Skin of body (tissue), 1 donor: ENCODE measurements at regions not wholly inside any gene's neighbourhood (a gene's known extent, or its start where the extent isn't known, plus 50 kb on each side); places are given as distances from the start of the nearest gene placed in this dataset.

Experiments used
- DNase-seq: peaks from one replicate; lab custom pipeline; 2025; lab: John Stamatoyannopoulos, UW

DNA sequence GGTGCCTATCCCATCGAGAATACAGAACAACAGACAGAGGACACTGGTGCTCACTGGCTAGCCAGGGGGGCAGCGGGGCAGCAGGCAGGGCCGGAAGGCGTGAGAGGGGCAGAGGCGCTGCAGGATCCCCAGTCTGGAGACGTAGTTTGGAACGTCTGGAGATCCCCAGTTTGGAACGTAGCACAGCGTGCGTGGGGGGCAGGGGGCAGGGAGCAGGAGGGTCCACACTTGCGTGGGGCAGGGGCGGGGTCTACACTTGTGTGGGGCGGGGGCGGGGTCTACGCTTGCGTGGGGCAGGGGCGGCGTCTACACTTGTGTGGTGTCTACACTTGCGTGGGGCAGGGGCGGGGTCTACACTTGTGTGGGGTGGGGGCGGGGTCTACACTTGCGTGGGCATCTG lies 107.2 kb downstream of the DACT2 start:
- no peak for DNase-seq

DNA sequence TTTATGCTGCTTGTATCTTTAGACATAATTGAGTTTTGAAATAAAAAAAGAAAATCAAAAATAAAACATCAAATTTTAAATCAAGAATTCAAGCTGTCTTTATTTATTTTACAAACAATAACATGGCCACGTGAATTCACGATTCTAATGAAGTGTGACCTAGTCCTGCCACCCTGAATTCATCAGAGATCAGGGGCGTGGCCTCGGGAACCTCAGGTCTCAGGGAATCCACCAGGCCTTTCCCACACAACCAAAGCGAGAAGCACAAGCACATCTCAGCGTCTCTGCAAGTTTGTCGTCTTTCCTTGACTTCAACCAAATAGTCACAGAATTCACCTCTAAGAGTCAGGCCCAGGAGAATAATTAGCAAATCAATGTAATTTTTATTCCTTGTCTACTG lies 107.9 kb downstream of the DACT2 start:
- DNase-seq, result no peak

DNA sequence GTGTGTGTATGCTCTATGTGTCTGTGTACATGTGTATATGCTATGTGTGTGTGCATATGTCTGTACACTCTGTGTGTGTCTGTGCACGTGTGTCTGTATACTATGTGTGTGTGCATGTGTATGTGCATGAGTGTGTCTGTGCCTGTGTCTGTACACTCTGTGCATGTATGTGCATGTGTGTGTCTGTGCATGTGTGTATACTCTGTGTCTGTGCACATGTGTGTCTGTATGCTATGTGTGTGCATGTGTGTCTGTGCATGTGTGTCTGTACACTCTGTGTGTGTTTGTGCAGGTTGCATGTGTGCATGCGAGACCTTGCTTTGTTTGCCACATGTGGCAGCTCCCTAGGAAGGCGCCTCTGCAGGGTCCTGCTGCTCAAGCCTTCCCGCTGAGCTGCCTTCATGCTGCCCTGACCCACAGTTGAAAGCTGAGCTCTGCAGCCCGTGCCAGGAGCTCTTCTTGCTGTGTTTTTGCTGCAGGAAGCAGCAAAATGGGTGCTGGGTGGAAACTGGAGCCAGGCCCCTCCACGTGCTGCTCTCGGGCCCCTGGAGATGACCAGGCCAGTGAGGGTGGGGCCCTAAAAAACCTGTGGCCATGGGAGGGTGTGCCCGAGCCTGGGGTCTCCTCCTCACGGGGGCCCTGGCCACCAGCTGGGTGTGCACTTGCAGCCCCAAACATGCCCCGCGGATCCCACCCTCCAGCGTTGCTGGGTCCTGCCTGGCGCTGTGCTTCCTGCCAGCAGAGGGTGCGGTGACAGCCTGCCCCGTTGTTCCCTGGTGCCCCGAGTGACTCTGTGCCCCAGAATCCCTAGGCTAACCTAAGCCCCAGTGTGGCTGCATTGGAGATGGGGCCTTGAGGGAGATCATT lies 109.1 kb downstream of the DACT2 start:
- no peak for DNase-seq

DNA sequence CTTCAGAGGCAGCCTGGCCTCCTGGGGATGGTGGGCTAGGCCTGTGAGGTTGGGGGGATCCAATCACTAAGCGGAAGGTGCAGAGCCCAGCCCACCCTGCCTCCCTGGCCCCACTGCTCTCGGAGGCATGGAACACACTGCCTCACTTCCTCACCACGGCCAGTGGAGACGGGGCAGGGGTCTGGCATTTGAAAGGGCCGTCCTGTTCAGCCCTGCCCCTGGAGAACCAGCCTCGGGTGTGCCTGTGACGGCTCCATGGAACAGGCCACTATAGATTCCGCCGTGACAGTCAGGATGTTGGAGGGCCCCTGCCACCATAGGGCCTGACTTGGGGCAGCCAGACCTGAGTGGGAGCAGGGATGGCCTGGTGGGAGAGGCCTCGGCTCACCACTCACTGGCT lies 110.2 kb downstream of the DACT2 start:
- DNase-seq, result no peak

DNA sequence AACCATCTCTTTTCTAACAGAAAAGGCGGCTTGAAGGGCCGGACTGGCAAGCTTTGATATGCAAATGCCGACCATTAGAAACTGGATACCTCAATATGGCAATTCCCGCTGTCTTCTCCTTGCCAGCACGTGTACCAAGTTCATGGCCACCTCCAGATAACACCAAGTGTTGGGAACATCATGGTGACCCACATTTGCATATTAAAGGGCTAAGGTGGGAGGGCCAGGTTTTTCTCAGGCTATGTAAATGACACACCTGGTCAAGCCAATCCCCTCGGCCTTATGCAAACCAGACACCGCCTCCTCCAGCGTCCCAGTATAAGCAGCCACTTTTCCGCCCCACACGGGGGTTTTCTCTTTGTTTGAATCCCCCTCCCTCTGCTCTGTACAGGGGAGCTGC lies 110.7 kb downstream of the DACT2 start:
- no peak for DNase-seq

DNA sequence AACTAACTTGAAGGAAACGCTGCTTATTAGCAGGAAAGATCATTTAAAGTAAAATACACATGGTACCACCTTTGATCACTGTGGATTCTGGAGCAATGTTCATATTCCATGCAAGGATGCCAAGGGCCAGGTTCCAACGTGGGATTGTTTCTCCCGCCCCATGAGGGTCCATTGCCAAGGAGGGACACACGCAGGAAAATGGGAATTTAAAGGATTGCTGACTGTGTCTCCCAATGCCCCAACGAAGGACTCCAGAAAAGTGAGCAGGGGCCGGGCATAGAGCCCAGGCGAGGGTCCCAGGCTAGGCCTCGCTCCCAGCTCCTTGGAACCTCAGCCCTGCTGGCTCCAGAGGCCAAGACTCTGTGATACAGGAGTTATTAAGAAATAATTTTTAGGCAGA lies 111.2 kb downstream of the DACT2 start:
- DNase-seq, result no peak

DNA sequence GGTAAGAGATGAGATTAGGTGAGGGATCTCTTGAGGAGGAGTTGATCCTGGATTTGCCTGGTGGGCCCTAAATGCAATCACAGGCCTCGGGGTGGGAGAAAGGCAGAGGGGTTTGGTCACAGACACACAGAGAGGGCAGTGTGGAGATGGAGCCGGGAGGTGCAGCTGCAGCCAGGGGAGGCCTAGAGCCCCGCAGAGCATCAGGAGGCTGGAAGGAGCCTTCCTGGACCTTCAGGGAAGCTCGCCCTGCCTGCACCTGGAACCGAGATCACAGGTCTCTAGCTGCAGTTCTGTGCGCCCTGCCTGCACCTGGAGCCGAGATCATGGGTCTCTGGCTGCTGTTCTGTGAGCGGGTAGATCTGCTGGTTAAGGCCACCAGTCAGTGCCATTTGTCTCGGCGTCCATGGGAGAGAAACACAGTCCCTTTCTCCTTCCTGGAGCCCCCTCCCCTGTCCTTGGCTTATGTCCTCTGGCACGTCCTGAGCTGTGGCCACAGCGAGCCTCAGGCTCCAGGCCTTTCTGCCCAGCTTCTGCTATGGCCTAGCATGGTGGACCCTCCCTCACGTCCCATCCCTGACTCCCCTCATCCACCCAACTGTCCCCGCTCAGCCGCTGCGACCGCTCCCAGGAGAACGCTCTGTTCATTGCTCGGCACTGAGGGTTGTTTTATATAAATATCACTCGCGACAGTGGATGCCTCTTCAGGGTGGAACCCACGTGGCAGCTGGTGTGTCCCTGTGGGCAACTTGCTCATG lies 112.0 kb downstream of the DACT2 start:
- DNase-seq, result no peak

DNA sequence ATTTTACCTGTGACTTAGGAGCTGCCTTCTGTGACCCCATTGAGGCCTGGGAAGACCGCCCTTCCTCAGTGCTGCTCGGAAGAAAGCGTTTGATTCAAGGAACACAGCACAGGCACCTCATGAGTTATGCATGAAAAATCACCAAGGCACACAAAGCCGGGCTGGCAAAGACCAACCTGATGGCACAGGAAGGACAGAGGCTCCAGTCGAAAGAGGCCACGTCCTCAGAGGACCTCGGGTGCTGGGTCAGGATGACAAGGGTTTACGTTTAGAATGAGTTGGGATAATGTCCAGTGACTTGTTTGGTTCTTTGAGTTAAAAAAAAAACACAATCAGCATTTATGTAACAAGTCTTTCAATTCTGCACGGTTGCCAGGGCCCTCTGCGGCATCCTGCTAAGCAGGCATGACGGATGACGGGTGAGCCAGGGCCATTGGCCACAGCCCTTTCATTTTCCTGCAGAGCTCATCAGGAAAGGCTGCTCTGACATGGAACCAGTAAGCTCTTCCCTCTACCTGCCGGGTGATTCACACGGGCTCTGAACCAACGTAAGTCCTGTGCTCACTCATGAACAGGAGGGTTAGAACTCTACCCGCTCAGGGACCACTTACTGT lies 112.8 kb downstream of the DACT2 start:
- no peak for DNase-seq

DNA sequence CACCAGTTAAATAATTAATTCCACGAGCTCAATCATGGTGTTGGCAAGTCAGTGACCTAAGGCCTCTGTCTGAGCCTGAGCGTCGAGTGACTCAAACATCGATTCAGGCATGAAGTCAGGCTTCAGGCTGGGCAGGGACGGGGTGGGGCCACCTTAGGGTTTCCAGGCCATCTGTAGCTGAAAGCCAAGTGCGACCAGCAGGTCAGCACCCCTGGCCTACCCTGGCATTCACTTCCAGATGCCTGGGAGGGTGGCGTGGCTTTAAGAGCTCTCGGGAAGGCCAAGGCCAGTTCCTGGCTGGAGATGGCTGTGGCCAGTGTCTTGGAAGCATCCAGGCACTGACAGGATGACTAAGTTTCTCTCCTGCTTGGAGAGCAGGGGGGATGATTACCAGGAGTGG lies 113.4 kb downstream of the DACT2 start:
- no peak for DNase-seq

DNA sequence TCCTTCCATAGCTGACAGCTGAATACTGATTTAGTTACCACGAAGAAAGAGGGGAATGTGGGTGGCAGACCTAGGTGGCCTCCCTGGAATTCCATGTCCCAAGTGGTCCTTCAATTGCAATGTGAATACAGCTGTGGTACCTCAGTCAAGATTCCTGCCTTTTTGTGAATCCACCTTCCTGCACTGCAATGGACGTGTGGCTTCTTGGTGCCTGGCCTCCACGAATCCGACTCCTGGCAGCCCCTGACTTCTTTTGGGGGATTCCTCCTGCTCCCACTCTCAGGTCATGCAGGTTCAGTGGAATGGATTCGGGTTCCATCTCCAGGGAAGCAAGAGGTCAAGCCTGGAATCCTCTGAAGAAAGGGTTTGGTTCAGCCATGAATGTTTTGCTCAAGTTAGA lies 117.8 kb downstream of the DACT2 start:
- no peak for DNase-seq

DNA sequence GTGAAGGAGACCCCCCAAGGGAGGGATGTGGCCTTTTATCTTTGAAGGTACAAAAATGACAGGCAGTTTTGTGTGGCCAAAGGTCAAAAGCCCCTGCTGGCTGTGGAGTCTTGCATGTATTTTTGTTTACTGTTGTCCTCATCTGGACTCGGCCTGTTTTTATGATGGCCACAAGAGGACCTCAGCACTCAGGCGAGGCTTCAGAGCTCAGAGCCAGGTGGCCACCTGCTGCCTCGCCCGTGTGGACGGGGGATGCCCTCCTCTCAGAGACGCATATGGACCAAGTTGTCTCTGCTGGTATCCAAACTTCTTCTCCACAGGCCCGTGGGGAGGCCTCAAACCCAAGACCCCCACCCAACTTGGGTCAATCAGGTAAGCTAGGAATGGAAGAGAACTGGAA lies 118.2 kb downstream of the DACT2 start:
- no peak for DNase-seq

DNA sequence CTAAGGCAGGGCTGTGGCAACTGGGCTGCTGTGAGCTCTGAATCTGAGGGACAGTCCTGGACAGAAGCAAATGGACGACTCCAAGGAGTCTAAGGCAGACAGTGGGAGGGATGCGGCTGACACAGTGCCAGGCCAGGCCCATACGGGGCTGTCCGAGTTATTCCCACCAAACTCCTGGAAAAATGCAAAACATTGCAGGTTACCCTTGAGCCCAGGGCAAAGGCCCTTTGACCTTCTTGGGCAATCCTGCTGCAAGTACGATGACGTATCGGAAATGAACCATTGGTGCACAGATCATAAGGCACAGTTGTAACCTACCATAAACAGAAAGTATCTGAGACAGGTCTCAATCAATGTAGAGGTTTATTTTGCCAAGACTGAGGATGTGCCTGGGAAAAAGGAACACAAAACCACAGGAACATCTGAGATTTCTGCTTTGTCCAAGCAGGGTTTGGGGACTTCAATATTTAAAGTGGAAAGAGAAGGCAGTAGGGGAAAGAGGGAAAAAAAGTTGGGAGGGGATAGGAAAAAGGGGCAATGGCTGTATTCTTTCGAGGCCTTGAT lies 118.9 kb downstream of the DACT2 start:
- no peak for DNase-seq

DNA sequence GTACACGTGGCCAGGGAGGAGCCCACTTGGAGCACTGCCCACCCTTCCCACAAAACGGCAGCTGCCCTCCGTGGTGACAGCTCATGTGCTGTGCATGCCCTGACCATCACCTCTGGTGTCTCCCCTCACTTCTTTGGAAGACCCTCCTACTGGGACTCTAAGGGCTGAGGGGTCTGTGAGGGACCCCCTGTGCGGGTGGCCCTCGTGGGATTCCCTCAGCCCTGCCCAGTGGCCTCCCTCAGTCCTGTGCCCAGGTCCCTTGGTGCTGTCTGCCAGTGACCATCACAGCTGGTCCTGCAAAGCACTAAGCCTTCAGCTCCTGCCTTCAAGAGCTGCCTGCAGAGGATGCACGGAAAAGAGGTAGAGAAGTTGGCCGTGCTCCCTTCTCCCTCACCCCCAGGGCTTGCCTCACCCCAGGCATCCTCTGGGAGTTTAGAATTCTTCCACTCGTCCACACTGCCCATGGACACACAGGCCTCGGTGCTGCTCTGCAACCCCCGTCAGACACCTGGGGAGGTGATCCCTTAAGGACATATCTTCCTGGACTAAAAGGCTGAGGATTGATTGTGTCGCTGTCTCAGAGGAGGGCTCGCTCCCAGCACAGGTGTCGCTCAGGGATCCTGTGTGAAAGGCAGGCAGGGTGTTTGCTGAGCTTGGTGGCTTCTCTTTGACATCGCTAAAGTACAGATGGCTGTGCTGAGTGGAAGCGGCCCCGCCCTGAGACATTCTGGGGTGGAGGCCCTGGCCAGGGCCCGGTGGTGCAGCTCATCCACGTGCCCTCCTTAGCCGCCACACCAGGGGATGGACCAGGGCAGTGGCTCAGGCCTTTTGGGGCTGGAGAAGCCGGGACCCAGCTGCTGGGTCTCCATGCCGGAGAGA lies 119.5 kb upstream of the FRMD1 start:
- DNase-seq, result no peak

DNA sequence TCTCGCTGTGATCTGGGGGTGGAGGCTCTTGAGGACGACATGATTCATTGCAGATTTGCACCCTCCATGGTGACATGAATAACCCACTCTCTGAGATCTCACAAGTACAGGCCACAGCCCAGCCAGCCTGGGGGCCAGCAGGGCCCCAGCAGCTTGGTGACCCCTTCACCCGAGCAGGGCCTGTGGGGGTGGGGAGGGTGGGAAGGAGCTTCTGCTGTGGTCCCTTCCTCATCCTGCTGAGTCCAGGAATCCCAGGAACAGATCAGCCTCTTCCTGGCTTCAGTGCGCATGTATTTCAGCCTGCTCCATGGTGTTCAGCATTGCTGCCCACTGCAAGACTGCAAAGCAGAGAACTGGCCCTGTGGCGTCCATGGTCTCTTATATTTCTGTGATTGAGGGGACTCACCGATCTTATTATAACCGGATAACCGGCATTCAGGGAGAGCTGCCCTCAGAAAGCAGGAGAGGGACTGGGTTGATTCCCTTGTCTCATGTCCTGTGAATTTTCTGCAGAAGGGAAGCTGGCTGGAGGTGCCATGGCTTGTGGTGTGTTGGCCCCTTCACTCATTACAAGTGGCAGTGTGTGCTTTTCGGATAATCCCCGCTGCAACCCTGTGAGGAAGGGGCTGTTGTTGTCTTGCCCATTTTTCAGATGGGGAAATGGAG lies 118.8 kb upstream of the FRMD1 start:
- DNase-seq, result no peak

DNA sequence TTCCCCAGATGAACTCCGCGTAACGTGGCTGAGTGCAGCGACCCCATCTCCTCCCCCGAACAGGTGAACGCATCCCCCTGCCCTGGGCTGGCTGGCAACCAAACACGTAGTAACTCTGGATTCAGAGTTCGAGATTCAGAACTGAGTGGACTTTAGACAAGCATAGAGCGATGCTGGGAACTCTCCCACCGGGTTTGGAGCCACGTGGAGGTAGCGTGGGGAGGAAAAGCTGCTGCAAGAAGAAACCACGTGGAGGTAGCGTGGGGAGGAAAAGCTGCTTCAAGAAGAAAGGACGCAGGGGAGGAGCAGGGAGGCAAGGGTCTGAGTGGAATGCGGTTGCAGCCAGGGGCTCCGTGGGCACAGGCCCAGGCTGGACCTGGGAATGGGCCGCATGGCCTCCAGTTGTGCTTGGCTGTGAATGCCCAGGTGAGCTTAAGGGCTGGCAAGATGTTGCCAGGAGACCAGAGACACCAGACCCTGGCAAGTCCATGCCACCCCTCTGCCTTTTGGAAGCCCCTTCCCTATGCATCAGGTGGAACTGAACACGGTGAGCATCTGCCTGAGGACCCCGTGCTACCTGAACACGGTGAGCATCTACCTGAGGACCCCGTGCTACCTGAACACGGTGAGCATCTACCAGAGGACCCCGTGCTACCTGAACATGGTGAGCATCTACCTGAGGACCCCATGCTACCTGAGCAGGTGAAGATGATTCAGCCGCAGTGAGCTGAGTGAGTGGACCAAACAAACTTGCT lies 118.0 kb upstream of the FRMD1 start:
- DNase-seq, result no peak

DNA sequence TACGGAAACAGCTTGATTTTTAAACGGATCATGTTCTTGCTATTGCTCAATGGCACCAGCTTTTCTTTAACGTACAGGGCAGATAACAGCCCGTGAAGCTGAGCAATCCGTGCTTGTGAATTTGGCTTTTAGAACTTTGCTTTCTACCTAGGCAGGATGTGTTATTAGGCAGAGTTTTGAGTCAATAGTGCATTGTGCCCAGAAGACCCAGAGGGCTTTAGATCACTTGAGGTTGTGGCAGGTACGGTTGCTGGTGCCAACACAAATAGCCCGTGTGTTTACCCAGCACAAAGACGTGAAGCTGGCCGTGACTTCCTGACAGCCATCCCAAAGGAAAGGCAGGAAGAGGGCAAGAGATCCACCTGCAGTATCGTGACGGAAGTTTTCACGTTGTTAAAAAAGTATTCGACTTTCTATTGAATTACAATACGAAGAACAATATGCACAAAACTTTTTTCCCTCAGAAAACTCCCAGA lies 117.4 kb upstream of the FRMD1 start:
- DNase-seq, result no peak

DNA sequence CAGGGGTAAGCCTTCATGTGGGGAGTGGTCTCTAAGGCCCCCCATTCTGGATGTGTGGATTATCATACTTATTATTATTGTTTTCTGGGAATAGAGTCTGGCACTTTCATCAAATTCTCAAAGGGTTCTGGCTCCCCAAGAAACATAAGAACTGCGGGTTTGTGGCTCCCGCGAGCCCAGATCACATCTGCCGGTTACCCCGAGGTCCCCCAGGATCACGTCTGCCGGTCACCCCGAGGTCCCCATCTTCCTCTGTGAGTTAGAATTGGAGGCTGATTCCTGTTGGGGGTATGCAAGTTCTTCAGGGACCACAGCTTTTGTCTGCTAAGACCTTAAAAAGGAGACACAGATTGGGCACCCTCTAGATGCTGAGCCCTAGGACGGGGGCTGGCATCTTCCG lies 116.7 kb upstream of the FRMD1 start:
- no peak for DNase-seq

DNA sequence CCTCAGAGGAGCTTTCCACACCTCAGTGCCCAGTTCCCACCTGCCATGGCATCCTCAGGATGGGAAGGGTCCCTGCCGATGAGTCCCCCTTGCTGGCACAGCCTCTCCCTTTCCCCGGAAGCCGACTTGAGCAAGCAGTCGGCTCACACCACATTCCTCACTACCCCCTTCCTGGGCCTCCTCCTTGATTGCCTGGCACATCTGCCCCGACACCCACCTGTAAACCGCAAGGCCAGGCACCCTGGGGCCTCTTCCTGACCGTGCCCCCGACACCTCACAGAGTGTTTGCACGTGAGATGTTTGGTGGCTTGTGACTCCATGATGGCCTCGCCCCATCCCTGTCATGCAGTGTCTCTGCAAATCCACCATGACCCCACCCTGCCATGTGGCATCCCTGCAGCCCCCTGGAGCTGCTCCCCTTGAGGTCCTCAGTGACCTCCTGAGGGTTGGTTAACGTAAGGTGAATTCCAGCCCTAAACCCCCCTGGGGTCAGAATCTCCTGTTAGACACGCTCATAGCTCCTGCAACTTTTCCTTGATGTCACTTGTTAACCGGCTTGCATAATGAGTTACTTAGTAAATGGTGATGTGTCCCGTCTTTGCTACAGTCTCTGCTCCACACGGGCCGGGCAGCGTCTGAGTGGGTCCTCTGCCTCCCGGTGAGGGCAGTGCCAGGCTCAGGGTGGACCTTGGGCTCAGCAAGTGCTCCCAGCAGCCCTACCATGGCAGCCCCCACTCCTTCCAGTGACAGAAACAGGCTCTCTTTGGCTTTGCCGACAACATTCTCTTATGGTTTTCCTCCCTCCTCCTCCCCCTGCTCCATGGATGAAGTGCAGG lies 115.9 kb upstream of the FRMD1 start:
- no peak for DNase-seq
